ENCODE measurements at regions not wholly inside any gene's neighbourhood (a gene's known extent, or its start where the extent isn't known, plus 50 kb on each side); places are given as distances from the start of the nearest gene placed in this dataset.

- no peaks in the 10 kb centered on the region for H3K36me3 Mint-ChIP-seq (ENCODE audit: low read depth)
- H3K27ac Mint-ChIP-seq = no peak overlapping the region
- peaks cover 2% of the 10 kb centered on the region for H3K27me3 Mint-ChIP-seq (ENCODE audit: low read depth)
- DNase-seq (no peak), ATAC-seq (no peak)
- no peak overlapping the region for H3K4me3 Mint-ChIP-seq
- POLR2A ChIA-PET = no interaction called here
- H3K4me1 Mint-ChIP-seq (ENCODE audit: low read depth) = peaks cover 3% of the 10 kb centered on the region
- no peaks in the 10 kb centered on the region for H3K9me3 Mint-ChIP-seq (ENCODE audit: insufficient read depth)
- CTCF ChIA-PET = interaction anchor here (0.9 to 1.5 kb wide), 2 partner anchors 9 to 28 kb away, joined by 3 read pairs; no protein-coding TSS in a partner anchor
Observed at GRCh38 chr18:3328532-3328931, 66.6 kb downstream of the MYL12B start.

- Mint-ChIP-seq H3K4me1 (ENCODE audit: low read depth) (no peaks in the 10 kb centered on the region), H3K36me3 (ENCODE audit: low read depth) (no peaks in the 10 kb centered on the region), H3K27ac (no peak overlapping the region), H3K9me3 (ENCODE audit: insufficient read depth) (no peaks in the 10 kb centered on the region), H3K27me3 (ENCODE audit: low read depth) (peaks cover 2% of the 10 kb centered on the region), H3K4me3 (no peak overlapping the region)
- POLR2A ChIA-PET = no interaction called here
- DNase-seq = no peak
- no peak for ATAC-seq
- CTCF ChIA-PET = interaction anchor here (0.9 to 2.0 kb wide), 2 partner anchors 29 to 337 kb away, joined by 3 to 7 read pairs; no protein-coding TSS in a partner anchor
Observed at GRCh38 chr18:3329471-3329870, 67.5 kb downstream of the MYL12B start.

DNA sequence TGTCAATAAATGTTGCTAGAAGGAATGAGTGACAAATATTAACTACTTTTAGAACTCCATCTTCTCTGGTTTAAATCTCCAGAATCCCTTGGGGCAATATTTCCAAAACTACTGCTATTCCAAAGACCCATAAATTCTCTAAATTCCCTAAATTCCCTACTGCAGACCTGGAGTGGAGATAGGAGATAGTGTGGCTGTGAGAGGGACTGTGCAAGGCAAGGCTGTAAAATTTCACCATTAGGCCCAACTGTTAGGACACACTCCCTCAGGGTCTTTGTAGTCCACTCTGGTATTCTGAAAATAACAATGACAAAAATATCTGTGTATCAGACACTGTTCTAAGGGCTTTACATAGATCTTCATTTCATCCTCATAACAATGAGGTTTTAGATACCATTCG, 67.9 kb downstream of the MYL12B start:
- Mint-ChIP-seq H3K9me3 (ENCODE audit: insufficient read depth) (no peaks in the 10 kb centered on the region), H3K27ac (no peak overlapping the region), H3K4me3 (no peak overlapping the region), H3K36me3 (ENCODE audit: low read depth) (no peaks in the 10 kb centered on the region), H3K27me3 (ENCODE audit: low read depth) (peaks cover 2% of the 10 kb centered on the region), H3K4me1 (ENCODE audit: low read depth) (no peaks in the 10 kb centered on the region)
- ATAC-seq = no peak
- POLR2A ChIA-PET = interaction anchor here (0.6 kb wide), 1 partner anchor 1971 kb away, joined by 3 read pairs; no protein-coding TSS in a partner anchor
- DNase-seq = no peak
- CTCF ChIA-PET = interaction anchor here (2.0 kb wide), 1 partner anchor 336 kb away, joined by 7 read pairs; no protein-coding TSS in a partner anchor

- Mint-ChIP-seq H3K36me3 (ENCODE audit: low read depth) (no peaks in the 10 kb centered on the region), H3K4me1 (ENCODE audit: low read depth) (no peaks in the 10 kb centered on the region), H3K9me3 (ENCODE audit: insufficient read depth) (no peaks in the 10 kb centered on the region), H3K27ac (no peak overlapping the region), H3K27me3 (ENCODE audit: low read depth) (peaks cover 2% of the 10 kb centered on the region), H3K4me3 (no peak overlapping the region)
- ChIA-PET CTCF (interaction anchor here (0.7 to 2.0 kb wide), 2 partner anchors 8 to 336 kb away, joined by 3 to 7 read pairs; no protein-coding TSS in a partner anchor), POLR2A (interaction anchor here (0.6 kb wide), 1 partner anchor 1972 kb away, joined by 3 read pairs; no protein-coding TSS in a partner anchor)
- no peak for DNase-seq
- no peak for ATAC-seq
Observed at GRCh38 chr18:3330622-3331021, 68.7 kb downstream of the MYL12B start.

DNA sequence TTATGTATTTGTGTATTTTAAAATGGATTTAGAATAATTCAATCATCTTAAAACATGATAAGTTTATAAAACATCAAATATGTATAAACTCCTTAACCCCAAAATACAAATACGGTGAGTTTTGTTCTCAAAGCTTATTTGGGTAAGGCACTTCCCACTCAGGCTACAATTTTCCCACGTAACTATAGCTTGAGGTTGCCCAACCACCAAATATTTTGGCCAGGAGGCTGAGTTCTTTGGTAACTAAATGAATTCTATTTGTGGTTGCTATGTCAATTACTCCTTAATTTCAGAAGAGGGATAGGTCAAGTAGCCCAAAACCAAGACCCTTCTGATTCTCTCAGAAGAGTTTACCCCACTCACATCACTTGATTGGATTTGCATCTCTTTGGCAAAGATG, 70.4 kb downstream of the MYL12B start:
- no peak for ATAC-seq
- no peak overlapping the region for H3K4me3 Mint-ChIP-seq
- ChIA-PET POLR2A (no interaction called here), CTCF (no interaction called here)
- no peaks in the 10 kb centered on the region for H3K4me1 Mint-ChIP-seq (ENCODE audit: low read depth)
- no peak for DNase-seq
- H3K9me3 Mint-ChIP-seq (ENCODE audit: insufficient read depth) = no peaks in the 10 kb centered on the region
- H3K36me3 Mint-ChIP-seq (ENCODE audit: low read depth) = no peaks in the 10 kb centered on the region
- no peak overlapping the region for H3K27ac Mint-ChIP-seq
- no peaks in the 10 kb centered on the region for H3K27me3 Mint-ChIP-seq (ENCODE audit: low read depth)

DNA sequence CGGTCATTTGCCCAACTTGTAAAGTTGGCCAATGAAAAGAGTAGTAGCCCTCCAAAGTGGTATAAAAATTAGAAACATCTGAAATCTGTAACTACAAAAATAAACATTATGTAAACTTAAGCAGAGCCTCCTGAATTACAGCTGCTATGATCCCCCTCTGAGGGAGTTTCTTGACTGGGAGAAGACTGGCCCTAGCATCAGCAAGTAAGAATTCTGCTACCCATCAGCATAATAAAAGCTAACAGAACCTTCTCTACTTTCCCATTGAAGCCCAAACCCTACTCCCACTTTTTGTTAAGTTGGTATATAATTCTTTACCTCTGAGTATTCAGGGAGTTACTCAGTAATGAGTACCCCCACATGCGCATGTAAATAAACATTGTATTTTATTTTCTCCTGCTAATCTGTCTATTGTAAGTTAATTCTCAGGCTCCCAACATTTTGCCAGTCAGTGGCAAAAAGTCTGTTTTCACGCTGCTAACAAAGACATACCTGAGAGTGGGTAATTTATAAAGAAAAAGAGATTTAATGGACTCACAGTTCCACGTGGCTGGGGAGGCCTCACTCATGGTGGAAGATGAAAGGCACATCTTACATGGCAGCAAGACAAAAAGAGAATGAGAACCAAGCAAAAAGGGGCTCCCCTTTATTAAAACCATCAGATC, 71.3 kb downstream of the MYL12B start:
- no peak for ATAC-seq

GRCh38 chr18:3333721-3334386, 71.9 kb downstream of the MYL12B start:
- CTCF ChIA-PET = interaction anchor here (0.7 kb wide), 1 partner anchor 11 kb away, joined by 3 read pairs; no protein-coding TSS in a partner anchor
- POLR2A ChIA-PET = no interaction called here
- H3K4me1 Mint-ChIP-seq (ENCODE audit: low read depth) = no peaks in the 10 kb centered on the region

More for the DNA sequence above, 71.3 kb downstream of the MYL12B start:
- no peaks in the 10 kb centered on the region for H3K36me3 Mint-ChIP-seq (ENCODE audit: low read depth)
- DNase-seq = no peak
- no peaks in the 10 kb centered on the region for H3K4me1 Mint-ChIP-seq (ENCODE audit: low read depth)
- CTCF ChIA-PET = interaction anchor here (0.7 kb wide), 1 partner anchor 10 kb away, joined by 3 read pairs; no protein-coding TSS in a partner anchor
- H3K27me3 Mint-ChIP-seq (ENCODE audit: low read depth) = no peaks in the 10 kb centered on the region
- no peak overlapping the region for H3K4me3 Mint-ChIP-seq
- no peak overlapping the region for H3K27ac Mint-ChIP-seq
- POLR2A ChIA-PET = no interaction called here
- H3K9me3 Mint-ChIP-seq (ENCODE audit: insufficient read depth) = no peaks in the 10 kb centered on the region

DNA sequence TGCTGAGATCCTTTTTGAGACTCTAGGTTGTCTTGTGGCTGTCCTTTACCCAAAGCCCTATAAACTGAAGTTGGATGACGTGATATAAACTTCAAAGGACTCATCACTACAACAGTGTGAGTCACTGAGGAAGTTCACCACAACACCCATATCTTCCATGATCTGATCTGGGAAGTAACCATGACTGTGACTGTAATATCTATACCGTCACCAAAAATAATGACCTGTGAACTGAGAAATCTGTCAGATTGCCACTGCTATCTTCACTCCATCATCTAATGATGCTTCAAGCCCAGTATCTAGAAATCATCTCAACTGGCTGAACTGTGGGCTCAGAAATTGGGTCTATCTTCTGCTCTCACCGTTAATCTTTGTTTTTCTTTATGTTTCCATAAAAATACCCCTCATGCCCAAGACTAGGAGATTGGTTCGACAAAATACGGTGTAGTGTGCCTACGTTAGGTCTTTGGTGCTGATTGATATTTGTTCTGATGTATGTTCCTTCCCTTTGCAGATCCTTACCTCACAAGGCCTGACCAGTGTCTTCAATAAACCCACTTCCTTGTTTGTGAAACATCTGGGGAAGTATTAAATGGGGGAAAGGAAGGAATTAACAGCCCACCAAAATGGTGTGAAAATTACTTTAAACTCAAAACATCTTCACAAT, 78.2 kb downstream of the MYL12B start:
- Mint-ChIP-seq H3K27ac (no peak overlapping the region), H3K27me3 (ENCODE audit: low read depth) (no peaks in the 10 kb centered on the region), H3K36me3 (ENCODE audit: low read depth) (no peaks in the 10 kb centered on the region), H3K4me3 (no peak overlapping the region), H3K9me3 (ENCODE audit: insufficient read depth) (no peaks in the 10 kb centered on the region), H3K4me1 (ENCODE audit: low read depth) (peaks cover 7% of the 10 kb centered on the region)
- ChIA-PET POLR2A (no interaction called here), CTCF (no interaction called here)
- ATAC-seq (no peak), DNase-seq (no peak)

More at GRCh38 chr18:3333721-3334386, 71.9 kb downstream of the MYL12B start:
- H3K4me3 Mint-ChIP-seq = no peak overlapping the region
- no peaks in the 10 kb centered on the region for H3K36me3 Mint-ChIP-seq (ENCODE audit: low read depth)
- H3K27ac Mint-ChIP-seq = no peak overlapping the region
- H3K9me3 Mint-ChIP-seq (ENCODE audit: insufficient read depth) = no peaks in the 10 kb centered on the region
- DNase-seq (no peak), ATAC-seq (no peak)
- H3K27me3 Mint-ChIP-seq (ENCODE audit: low read depth) = no peaks in the 10 kb centered on the region

- DNase-seq (no peak), ATAC-seq (no peak)
- H3K9me3 Mint-ChIP-seq (ENCODE audit: insufficient read depth) = no peaks in the 10 kb centered on the region
- H3K27me3 Mint-ChIP-seq (ENCODE audit: low read depth) = no peaks in the 10 kb centered on the region
- no peak overlapping the region for H3K4me3 Mint-ChIP-seq
- H3K4me1 Mint-ChIP-seq (ENCODE audit: low read depth) = peaks cover 7% of the 10 kb centered on the region
- POLR2A ChIA-PET = no interaction called here
- H3K36me3 Mint-ChIP-seq (ENCODE audit: low read depth) = no peaks in the 10 kb centered on the region
- no peak overlapping the region for H3K27ac Mint-ChIP-seq
- CTCF ChIA-PET = no interaction called here
Observed at GRCh38 chr18:3340682-3341097, 78.8 kb downstream of the MYL12B start.

GRCh38 chr18:3342628-3343027, 80.7 kb downstream of the MYL12B start:
- ATAC-seq (no peak), DNase-seq (no peak)
- Mint-ChIP-seq H3K4me3 (no peak overlapping the region), H3K27me3 (ENCODE audit: low read depth) (no peaks in the 10 kb centered on the region), H3K27ac (no peak overlapping the region), H3K36me3 (ENCODE audit: low read depth) (no peaks in the 10 kb centered on the region), H3K4me1 (ENCODE audit: low read depth) (peaks cover 7% of the 10 kb centered on the region), H3K9me3 (ENCODE audit: insufficient read depth) (no peaks in the 10 kb centered on the region)
- CTCF ChIA-PET = no interaction called here
- POLR2A ChIA-PET = no interaction called here

- no peak for DNase-seq
- Mint-ChIP-seq H3K27me3 (ENCODE audit: low read depth) (no peaks in the 10 kb centered on the region), H3K27ac (no peak overlapping the region), H3K4me3 (no peak overlapping the region), H3K4me1 (ENCODE audit: low read depth) (peaks cover 4% of the 10 kb centered on the region), H3K9me3 (ENCODE audit: insufficient read depth) (no peaks in the 10 kb centered on the region), H3K36me3 (ENCODE audit: low read depth) (no peaks in the 10 kb centered on the region)
- CTCF ChIA-PET = no interaction called here
- no peak for ATAC-seq
- POLR2A ChIA-PET = no interaction called here
Observed at GRCh38 chr18:3345452-3345851, 83.5 kb downstream of the MYL12B start.

GRCh38 chr18:3345885-3346284, 84.0 kb downstream of the MYL12B start:
- H3K27ac Mint-ChIP-seq = no peak overlapping the region
- ATAC-seq (no peak), DNase-seq (no peak)
- H3K4me1 Mint-ChIP-seq (ENCODE audit: low read depth) = peaks cover under 1% of the 10 kb centered on the region
- CTCF ChIA-PET = interaction anchor here (1.2 kb wide), 1 partner anchor 102 kb away, joined by 3 read pairs; no protein-coding TSS in a partner anchor
- no peak overlapping the region for H3K4me3 Mint-ChIP-seq
- H3K36me3 Mint-ChIP-seq (ENCODE audit: low read depth) = no peaks in the 10 kb centered on the region
- no peaks in the 10 kb centered on the region for H3K9me3 Mint-ChIP-seq (ENCODE audit: insufficient read depth)
- no peaks in the 10 kb centered on the region for H3K27me3 Mint-ChIP-seq (ENCODE audit: low read depth)
- POLR2A ChIA-PET = no interaction called here
